ENCODE measurements at regions not wholly inside any gene's neighbourhood (a gene's known extent, or its start where the extent isn't known, plus 50 kb on each side); places are given as distances from the start of the nearest gene placed in this dataset.

GRCh38 chr13:33472446-33472845 is 186.9 kb upstream of the STARD13 start:
- DNase-seq: no peak

GRCh38 chr13:33479105-33479504 is 193.6 kb upstream of the STARD13 start:
- DNase-seq: no peak

- no peak for DNase-seq
Observed at GRCh38 chr13:33480561-33480960, 195.0 kb upstream of the STARD13 start.

- no peak for DNase-seq
Observed at GRCh38 chr13:33483471-33483870, 197.9 kb upstream of the STARD13 start.

- no peak for DNase-seq
Observed at GRCh38 chr13:33485247-33485646, 199.7 kb upstream of the STARD13 start.

GRCh38 chr13:33487575-33488243 is 202.2 kb upstream of the STARD13 start:
- no peak for DNase-seq

GRCh38 chr13:33489563-33489962 is 204.0 kb upstream of the STARD13 start:
- no peak for DNase-seq

GRCh38 chr13:33490461-33491327 is 205.1 kb upstream of the STARD13 start:
- no peak for DNase-seq

GRCh38 chr13:33493672-33494365 is 208.3 kb upstream of the STARD13 start:
- no peak for DNase-seq

GRCh38 chr13:33494596-33495204 is 209.1 kb upstream of the STARD13 start:
- DNase-seq: no peak

GRCh38 chr13:33496336-33496735 is 210.8 kb upstream of the STARD13 start:
- DNase-seq: no peak

GRCh38 chr13:33497146-33497845 is 211.7 kb upstream of the STARD13 start:
- DNase-seq: no peak

GRCh38 chr13:33508060-33508459 is 222.5 kb upstream of the STARD13 start:
- no peak for DNase-seq

GRCh38 chr13:33509642-33510229 is 224.2 kb upstream of the STARD13 start:
- DNase-seq: no peak

- DNase-seq: no peak
Observed at GRCh38 chr13:33510350-33510970, 224.9 kb upstream of the STARD13 start.

GRCh38 chr13:33512880-33513554 is 227.5 kb upstream of the STARD13 start:
- DNase-seq: no peak

- DNase-seq: no peak
Observed at GRCh38 chr13:33514362-33514761, 228.8 kb upstream of the STARD13 start.

GRCh38 chr13:33515146-33515545 is 229.6 kb upstream of the STARD13 start:
- DNase-seq: no peak

- no peak for DNase-seq
Observed at GRCh38 chr13:33518452-33518851, 232.9 kb upstream of the STARD13 start.

- no peak for DNase-seq
Observed at GRCh38 chr13:33519561-33520467, 234.3 kb upstream of the STARD13 start.

All from DMS 273 treated with DMSO at 0.1 percent for 48 hours (cell line).